OCI-LY3 (cell line): ENCODE measurements at regions not wholly inside any gene's neighbourhood (a gene's known extent, or its start where the extent isn't known, plus 50 kb on each side); places are given as distances from the start of the nearest gene placed in this dataset.

ENCODE experiments used
- CTCF ChIP-seq: fragments of 200-600, 300-600 bp; sonication (generic); IDR thresholded peaks from 2 replicates; pipeline ENCODE4 v1.5.1; 2014; ENCODE audit warnings: antibody characterized with exemption, low read length, low read depth
- EZH2phosphoT487 ChIP-seq: fragments of 200-600 bp; shearing (Covaris generic); IDR thresholded peaks from 2 replicates; pipeline ENCODE4 v1.6.1; 2018; ENCODE audit warnings: antibody characterized with exemption, mixed run types, low read depth

DNA sequence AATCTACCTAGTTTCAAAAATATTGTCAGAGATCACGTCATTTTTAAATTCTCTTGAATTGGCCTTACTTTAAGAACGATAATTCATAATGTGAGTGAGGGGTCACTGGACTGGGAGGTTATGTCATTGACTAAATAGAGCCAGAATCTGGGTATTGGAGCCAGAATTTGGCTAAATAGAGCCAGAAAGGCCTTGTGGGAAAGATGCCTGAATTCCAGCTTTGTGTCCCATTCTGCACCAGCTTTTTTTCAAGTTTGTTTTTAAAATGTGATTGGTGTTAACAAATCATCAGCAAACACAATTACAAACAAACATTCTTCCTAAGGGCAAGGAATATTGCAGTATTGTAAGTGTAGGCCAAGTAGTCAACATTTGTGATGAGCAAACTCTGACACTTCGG, 233.2 kb upstream of the PRKCQ start:
- TF ChIP-seq CTCF: no peak
- no peak for TF ChIP-seq EZH2phosphoT487
